GM12872 (cell line): ENCODE measurements at regions not wholly inside any gene's neighbourhood (a gene's known extent, or its start where the extent isn't known, plus 50 kb on each side); places are given as distances from the start of the nearest gene placed in this dataset.

Experiments
- TF ChIP-seq, protein P1 (sequence below): IDR thresholded peaks from 3 replicates; pipeline ENCODE4 v1.5.1; 2011; ENCODE audit warnings: low read depth, mild to moderate bottlenecking, low read length, moderate library complexity; ENCODE audit not compliant: insufficient read depth

DNA sequence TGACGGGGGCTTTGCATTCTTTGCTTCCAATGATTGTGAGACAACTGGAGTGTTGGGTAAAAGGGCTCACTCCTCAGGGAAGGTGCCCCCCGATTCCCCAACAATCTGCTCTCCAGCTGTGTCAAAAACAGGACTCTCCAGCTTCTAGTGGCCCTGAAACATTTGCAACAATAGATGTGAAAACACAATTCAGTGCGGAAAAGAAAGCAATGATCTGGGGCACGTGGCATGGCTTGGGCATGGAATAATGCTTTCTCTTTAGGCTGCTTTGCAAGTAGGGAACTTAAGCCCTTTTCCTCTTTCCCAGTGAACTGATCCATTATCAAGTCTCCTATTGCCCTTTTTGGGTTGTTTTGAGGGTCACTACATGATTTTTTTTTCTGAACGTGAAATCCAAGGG lies 239.9 kb downstream of the C4orf33 start:
- TF ChIP-seq, protein P1, sequence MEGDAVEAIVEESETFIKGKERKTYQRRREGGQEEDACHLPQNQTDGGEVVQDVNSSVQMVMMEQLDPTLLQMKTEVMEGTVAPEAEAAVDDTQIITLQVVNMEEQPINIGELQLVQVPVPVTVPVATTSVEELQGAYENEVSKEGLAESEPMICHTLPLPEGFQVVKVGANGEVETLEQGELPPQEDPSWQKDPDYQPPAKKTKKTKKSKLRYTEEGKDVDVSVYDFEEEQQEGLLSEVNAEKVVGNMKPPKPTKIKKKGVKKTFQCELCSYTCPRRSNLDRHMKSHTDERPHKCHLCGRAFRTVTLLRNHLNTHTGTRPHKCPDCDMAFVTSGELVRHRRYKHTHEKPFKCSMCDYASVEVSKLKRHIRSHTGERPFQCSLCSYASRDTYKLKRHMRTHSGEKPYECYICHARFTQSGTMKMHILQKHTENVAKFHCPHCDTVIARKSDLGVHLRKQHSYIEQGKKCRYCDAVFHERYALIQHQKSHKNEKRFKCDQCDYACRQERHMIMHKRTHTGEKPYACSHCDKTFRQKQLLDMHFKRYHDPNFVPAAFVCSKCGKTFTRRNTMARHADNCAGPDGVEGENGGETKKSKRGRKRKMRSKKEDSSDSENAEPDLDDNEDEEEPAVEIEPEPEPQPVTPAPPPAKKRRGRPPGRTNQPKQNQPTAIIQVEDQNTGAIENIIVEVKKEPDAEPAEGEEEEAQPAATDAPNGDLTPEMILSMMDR = no peak

DNA sequence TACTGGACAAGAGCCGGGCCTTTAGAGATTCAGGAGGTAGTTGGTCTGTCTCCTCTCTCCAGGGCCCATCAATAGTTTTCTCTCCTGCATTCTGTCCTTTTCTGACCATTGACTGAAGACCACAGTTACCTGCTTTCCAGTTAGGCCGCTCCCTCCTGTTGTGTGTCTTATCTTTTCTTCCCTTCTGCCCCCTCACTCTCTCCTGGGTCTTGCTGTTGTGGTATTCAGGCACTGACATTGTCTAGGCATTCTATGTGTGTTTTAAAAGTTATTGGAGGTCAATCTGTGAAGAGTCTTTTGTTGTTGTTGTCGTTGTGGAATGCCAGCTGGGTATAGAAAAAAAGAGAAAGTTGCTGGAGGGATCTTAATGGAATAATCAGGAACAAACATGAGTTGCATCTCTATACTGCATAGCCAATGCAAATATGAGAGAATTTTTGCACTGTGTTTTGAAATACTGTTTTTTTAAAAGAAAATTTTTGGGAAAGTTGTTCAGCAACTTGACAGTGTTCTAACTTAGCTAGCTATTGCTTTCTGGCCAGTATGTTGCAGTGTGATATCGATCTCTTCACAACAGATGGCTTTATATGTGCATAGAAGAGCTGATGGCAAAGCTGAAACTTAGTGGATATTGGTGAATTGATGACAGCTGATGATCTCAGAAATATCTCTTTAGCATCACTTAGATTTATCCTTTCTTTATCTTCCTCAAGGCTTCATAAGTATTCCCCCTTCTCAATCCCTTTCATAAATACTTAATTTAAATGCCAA lies 240.7 kb downstream of the C4orf33 start:
- TF ChIP-seq, protein P1 = no peak

DNA sequence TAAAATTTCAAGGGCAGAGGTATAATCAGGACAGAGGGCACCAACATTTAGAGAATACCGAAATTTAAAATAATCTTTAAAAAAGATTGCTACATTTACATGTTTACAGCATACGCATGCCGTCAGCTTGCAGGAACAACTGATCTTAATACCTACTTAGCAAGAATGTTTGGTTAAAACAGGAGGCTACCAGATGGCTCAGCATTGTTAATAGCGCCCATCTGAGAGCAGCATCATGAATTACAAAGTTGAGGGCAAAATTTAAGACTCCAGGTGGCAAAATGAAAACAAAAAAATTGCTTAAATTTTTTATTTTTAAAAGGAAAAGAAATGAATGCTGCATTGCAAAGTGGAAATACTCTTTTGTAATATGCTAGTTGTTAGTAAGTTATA lies 241.3 kb downstream of the C4orf33 start:
- TF ChIP-seq, protein P1 = no peak

DNA sequence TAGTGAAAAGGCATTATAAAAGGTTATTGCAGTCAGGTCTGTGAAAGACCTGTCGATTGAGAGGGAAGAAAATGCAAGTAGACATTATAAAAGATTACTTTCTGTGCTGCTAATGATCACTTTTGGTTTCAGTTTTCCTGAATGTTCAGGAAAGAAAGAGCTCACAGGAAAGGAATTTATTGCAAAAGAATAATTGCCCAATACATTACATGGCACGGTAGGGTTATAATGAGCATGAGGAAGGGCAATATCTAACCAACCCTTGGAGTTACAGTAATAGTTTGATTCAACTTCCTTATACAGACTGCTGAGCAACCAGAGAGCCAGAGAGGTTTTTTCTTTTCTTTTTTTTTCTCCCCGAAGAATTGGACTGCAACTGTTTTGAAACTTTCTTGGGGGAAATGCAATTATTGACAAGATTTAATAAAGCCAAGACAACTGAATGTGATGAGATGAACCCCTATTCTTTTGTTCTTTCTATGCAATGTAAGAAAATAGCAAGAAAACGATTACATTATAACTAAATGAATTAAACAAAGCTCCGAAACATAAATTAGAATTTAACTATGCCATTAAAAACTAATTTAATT lies 247.0 kb downstream of the C4orf33 start:
- TF ChIP-seq, protein P1 = no peak

DNA sequence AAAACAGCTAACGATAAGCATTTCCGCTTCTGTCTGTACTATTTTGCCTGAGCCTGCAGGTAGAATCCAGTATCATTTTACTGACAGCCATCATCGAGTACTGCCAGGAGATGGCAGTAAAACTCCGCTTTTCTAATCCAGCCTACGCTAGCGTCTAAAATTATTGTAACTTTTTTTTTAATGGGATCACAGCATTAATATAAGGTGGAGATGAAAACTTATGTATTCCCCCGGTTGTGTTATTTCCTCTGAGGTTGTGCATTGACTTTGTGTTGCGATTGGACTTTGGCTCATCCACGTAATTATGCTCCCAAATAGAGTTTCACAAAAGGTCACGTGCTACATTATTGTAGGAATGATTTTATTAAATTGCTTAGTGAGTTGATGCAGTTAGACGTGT lies 248.1 kb downstream of the C4orf33 start:
- TF ChIP-seq, protein P1 = peak; percentile 58

DNA sequence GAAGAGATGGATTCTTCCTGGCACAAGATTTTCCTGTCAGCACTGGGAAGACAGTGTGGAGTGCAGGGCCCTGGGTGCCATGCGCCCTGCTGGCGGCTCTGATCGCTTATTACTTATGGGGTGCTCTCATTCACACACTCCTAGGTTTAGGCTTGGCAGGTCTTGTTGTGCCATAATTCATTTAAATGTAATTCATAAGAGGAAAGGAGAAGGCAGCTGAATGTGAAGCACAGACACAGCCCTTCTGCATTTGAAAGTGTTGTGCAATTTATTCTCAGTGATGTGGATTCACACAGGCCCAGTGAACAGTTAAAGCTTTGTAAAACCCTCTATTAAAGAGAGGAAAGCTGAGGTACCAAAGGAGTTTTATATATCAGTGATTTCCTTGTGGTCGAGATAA lies 249.7 kb downstream of the C4orf33 start:
- TF ChIP-seq, protein P1 = no peak

DNA sequence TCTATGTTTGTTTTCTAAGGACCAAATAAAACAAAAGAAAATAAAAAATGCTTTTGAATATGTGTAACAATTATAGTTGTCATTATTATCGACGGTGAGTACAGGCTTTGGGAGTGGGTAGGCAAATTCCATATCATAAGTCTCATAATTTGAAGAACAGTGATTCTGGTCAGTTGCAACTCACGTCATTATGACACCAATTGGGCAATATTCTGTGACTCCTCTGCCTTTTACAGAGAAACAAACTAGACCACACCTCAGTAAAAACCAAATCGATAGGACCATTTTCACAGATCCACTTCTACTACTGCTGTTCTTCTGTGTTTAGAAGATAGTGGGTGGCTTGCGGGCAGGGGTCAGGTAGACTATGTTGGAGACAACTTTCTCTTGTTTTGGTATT lies 250.1 kb downstream of the C4orf33 start:
- TF ChIP-seq, protein P1 = no peak
